GM21515 (cell line): ENCODE measurements at regions not wholly inside any gene's neighbourhood (a gene's known extent, or its start where the extent isn't known, plus 50 kb on each side); places are given as distances from the start of the nearest gene placed in this dataset.
"Not testable (repeated sequence)": the region's sequence is repeated elsewhere in the genome, so short reads cannot be mapped to it uniquely, and the experiment has no call there.

Source experiments
- ATAC-seq: cut with Tn5 transposase; IDR thresholded peaks from one replicate; pipeline ENCODE4 v1.9.1; 2021; ENCODE audit not compliant: unreplicated experiment

GRCh38 chr1:38672692-38673091 lies 186.9 kb downstream of the RRAGC start:
- ATAC-seq: no peak

- no peak for ATAC-seq
Observed at GRCh38 chr1:38671221-38671620, 188.4 kb downstream of the RRAGC start.

- ATAC-seq: no peak
Observed at GRCh38 chr1:38670544-38671122, 188.9 kb downstream of the RRAGC start.

GRCh38 chr1:38667626-38668025 lies 191.9 kb downstream of the RRAGC start:
- no peak for ATAC-seq

- ATAC-seq: no peak
Observed at GRCh38 chr1:38662126-38662525, 197.4 kb downstream of the RRAGC start.

- no peak for ATAC-seq
Observed at GRCh38 chr1:38658883-38659282, 200.7 kb downstream of the RRAGC start.

GRCh38 chr1:38657873-38658272 lies 201.7 kb downstream of the RRAGC start:
- no peak for ATAC-seq

GRCh38 chr1:38657207-38657840 lies 202.2 kb downstream of the RRAGC start:
- no peak for ATAC-seq

- ATAC-seq: no peak
Observed at GRCh38 chr1:38656726-38657125, 202.8 kb downstream of the RRAGC start.

GRCh38 chr1:38652217-38652616 lies 207.4 kb downstream of the RRAGC start:
- ATAC-seq: no peak

- ATAC-seq: no peak
Observed at GRCh38 chr1:38651669-38652068, 207.9 kb downstream of the RRAGC start.

GRCh38 chr1:38648417-38648816 lies 211.2 kb downstream of the RRAGC start:
- ATAC-seq: no peak

GRCh38 chr1:38647341-38647740 lies 212.2 kb downstream of the RRAGC start:
- ATAC-seq: not testable (repeated sequence)

GRCh38 chr1:38644092-38644491 lies 215.5 kb downstream of the RRAGC start:
- ATAC-seq: no peak

GRCh38 chr1:38641661-38642060 lies 217.9 kb downstream of the RRAGC start:
- no peak for ATAC-seq

- no peak for ATAC-seq
Observed at GRCh38 chr1:38640371-38640770, 219.2 kb downstream of the RRAGC start.

GRCh38 chr1:38628241-38628640 lies 231.3 kb downstream of the RRAGC start:
- ATAC-seq: no peak

GRCh38 chr1:38625939-38626338 lies 233.6 kb downstream of the RRAGC start:
- ATAC-seq: no peak

- ATAC-seq: no peak
Observed at GRCh38 chr1:38624336-38625039, 235.1 kb downstream of the RRAGC start.

- ATAC-seq: no peak
Observed at GRCh38 chr1:38623529-38623928, 236.0 kb downstream of the RRAGC start.

GRCh38 chr1:38622197-38622596 lies 237.4 kb downstream of the RRAGC start:
- no peak for ATAC-seq

- ATAC-seq: no peak
Observed at GRCh38 chr1:38616846-38617245, 242.7 kb downstream of the RRAGC start.
